HFF-Myc (cell line): ENCODE measurements at regions not wholly inside any gene's neighbourhood (a gene's known extent, or its start where the extent isn't known, plus 50 kb on each side); places are given as distances from the start of the nearest gene placed in this dataset.

ENCODE experiments used
- DNase-seq: peaks from one replicate; pipeline ENCODE4 v3.0.0-alpha.2; 2011; ENCODE audit warnings: low read depth; ENCODE audit errors: extremely low read depth
- H3K4me3 ChIP-seq: replicated peaks from 2 replicates; pipeline ENCODE4 v1.5.1; 2011; ENCODE audit warnings: low read depth, mild to moderate bottlenecking, control low read depth, low read length
- TF ChIP-seq, protein P1 (sequence below): IDR thresholded peaks from 2 replicates; pipeline ENCODE4 v1.5.1; 2012; ENCODE audit warnings: mild to moderate bottlenecking, low read depth, low read length, control low read depth; ENCODE audit errors: missing control alignments

DNA sequence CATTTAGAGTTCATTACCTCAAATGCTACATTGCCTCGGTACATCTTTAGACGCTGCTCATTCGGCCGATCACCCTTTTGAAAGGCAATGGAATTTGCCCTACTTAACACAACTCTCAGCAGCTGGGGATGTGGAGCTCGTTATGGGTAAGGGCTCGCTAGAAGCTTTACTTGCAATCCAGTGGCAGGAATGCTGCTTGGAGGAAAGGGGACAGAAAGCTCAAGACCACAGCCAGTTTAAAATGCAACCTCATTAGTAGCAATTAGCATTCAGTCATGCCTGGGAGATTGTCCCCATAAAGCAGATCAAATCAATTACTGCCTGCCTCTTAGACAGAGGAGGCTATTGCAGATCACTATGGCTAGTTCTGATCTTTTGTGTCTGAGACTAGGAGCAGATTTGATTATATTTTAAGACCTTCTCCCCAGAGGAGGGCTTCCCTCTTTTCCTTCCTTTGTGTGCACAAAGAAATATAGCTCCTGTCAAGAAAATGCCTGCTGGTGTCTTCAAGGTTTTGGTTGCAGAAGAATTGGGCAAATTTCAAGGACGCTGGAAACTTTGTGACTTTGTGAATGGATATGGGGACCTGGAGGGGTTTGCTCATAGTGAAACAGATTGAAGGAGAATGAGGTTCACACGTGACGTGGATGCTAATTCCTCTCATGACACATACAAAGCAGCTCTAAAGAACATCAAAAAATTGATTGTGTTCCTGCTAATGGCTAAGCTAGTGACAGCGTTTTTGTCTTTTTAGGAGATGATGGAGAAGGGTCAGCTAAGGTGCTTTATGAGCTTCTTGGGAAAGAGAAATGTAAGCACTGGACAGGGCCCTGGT, 237.5 kb upstream of the GLRA2 start:
- H3K4me3 ChIP-seq: no peak overlapping the region
- TF ChIP-seq, protein P1, sequence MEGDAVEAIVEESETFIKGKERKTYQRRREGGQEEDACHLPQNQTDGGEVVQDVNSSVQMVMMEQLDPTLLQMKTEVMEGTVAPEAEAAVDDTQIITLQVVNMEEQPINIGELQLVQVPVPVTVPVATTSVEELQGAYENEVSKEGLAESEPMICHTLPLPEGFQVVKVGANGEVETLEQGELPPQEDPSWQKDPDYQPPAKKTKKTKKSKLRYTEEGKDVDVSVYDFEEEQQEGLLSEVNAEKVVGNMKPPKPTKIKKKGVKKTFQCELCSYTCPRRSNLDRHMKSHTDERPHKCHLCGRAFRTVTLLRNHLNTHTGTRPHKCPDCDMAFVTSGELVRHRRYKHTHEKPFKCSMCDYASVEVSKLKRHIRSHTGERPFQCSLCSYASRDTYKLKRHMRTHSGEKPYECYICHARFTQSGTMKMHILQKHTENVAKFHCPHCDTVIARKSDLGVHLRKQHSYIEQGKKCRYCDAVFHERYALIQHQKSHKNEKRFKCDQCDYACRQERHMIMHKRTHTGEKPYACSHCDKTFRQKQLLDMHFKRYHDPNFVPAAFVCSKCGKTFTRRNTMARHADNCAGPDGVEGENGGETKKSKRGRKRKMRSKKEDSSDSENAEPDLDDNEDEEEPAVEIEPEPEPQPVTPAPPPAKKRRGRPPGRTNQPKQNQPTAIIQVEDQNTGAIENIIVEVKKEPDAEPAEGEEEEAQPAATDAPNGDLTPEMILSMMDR: no peak
- no peak for DNase-seq

DNA sequence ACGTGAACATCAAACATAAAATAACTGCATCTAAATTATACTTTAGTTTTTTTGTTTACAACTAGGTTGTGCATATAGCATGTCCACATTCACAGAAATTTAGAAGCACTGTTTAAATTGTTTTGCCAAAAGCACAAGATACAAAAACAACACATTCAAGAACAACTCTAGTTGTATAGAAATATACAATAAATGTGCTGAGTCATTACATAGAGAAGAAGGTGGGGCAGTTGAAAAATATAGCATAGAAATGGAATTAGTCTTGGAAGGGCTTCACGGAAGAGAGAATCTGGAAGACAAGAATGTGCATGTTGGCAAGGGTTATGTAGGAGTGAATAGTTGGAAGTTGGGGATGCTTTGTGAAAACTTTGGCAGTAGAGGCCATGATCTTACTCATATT, 239.0 kb upstream of the GLRA2 start:
- no peak for DNase-seq
- H3K4me3 ChIP-seq: no peak overlapping the region
- TF ChIP-seq, protein P1: no peak

DNA sequence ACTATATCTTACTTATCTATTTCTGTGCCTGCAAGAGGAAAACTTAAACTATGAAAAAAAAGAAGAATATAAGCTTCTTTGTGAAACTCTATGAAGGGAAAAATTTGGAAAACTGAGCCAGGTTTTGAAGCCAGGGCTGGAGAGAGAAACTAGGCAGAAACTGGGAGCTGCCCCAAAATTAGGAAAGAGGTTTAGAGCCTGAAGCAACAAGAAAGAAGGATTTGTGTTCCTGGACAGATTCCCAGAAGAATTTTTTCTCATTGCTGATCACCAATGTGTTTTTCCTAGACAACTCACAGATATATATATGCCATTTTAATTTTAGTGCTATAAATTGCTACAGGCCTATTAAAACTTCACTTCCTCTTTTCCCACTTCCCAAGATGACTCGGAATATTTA, 245.0 kb upstream of the GEMIN8 start:
- no peak overlapping the region for H3K4me3 ChIP-seq
- no peak for DNase-seq
- TF ChIP-seq, protein P1: no peak

DNA sequence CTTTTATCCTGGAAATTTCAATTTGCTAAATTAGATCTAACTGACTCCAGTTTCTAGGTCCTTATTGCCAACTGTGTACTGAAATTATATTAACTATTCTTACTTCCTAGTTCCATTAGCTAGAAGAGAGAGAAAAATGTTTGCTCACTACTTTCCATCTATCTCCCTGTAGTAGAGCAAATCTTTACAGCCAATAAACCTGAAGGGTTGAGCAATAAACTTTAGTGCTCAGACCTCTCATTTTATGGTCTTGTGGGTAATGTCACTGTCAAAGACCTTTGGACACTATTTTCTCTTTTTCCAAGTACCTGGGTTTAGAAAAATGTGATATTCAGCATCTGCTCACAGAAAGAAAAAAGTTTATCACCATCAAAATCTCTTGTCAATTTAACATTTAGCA, 237.5 kb upstream of the GEMIN8 start:
- H3K4me3 ChIP-seq: no peak overlapping the region
- no peak for DNase-seq
- TF ChIP-seq, protein P1: no peak

DNA sequence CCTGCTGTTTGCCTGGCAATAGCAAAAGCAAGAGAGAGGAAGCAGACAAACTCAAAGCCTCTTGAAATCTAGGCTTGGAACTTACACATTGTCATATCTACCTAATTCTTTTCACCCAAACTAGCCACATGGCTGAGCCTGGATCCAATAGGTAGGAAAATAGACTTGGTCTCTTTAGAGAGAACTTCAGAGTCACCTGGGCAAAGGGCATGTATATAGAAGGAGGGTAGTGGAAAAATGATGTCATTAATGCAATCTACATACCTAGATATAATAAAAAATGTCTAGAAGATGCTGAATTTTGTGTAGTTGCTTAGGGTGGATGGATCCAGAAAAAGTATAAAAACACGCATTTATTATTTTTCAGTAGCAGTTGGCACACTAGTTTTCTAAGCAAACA, 237.0 kb upstream of the GEMIN8 start:
- TF ChIP-seq, protein P1: no peak
- no peak overlapping the region for H3K4me3 ChIP-seq
- DNase-seq: no peak

DNA sequence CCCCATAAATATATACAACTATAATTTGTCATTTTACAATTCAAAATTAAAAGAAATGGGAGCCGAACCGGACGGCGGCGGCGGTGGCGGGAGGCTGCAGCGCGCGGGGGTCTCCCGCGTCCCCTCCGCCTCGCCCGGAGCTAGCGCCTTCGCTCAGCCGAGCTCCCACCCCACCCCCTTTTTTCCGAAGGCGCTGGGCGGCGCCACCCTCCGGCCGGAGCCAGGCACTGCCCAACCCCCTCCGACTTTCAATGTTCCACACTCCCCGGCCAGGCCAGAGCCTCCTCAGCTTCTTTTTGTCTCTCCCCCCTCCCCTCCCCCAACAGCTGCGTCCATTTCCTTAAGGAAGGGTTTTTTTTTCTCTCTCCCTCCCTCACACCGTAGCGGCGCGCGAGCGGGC, 214.1 kb upstream of the GEMIN8 start:
- no peak overlapping the region for H3K4me3 ChIP-seq
- no peak for DNase-seq

More for the DNA sequence above, 214.1 kb upstream of the GEMIN8 start:
- TF ChIP-seq, protein P1: no peak
